OCI-LY1 (cell line): ENCODE measurements at regions not wholly inside any gene's neighbourhood (a gene's known extent, or its start where the extent isn't known, plus 50 kb on each side); places are given as distances from the start of the nearest gene placed in this dataset.

ENCODE experiments used
- EZH2 ChIP-seq: fragments of 200-600 bp; sonication (generic), shearing (Covaris generic); IDR thresholded peaks from 2 replicates; pipeline ENCODE4 v1.8.0; 2017; ENCODE audit warnings: borderline replicate concordance, mixed run types, mild to moderate bottlenecking, antibody characterized with exemption, low read length, moderate library complexity, mixed read lengths
- TF ChIP-seq, protein P1 (sequence below): fragments of 200-600 bp; sonication (generic), shearing (Covaris generic); IDR thresholded peaks from 2 replicates; pipeline ENCODE4 v1.5.1; 2017; ENCODE audit warnings: mild to moderate bottlenecking, antibody characterized with exemption, low read length, moderate library complexity, mixed read lengths

DNA sequence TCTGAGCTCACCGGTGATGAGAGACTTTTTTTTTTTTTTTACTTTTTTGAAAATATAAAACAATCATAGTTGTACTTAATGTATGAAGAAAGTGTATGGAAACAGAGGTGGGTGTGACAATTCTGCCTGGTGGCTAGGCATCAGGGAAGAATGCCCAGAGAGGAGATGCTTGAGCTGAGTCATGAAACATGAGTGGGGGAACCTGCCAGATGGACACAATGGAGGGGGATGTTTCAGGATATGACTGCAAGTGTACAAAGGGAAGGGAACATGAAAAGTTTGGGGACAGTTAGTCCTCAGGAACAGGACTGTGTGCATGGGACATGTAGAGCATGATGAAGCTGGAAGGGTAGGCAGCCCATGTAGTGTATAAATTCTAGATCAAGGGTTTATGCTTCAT, 274.2 kb upstream of the E2F7 start:
- TF ChIP-seq, protein P1, sequence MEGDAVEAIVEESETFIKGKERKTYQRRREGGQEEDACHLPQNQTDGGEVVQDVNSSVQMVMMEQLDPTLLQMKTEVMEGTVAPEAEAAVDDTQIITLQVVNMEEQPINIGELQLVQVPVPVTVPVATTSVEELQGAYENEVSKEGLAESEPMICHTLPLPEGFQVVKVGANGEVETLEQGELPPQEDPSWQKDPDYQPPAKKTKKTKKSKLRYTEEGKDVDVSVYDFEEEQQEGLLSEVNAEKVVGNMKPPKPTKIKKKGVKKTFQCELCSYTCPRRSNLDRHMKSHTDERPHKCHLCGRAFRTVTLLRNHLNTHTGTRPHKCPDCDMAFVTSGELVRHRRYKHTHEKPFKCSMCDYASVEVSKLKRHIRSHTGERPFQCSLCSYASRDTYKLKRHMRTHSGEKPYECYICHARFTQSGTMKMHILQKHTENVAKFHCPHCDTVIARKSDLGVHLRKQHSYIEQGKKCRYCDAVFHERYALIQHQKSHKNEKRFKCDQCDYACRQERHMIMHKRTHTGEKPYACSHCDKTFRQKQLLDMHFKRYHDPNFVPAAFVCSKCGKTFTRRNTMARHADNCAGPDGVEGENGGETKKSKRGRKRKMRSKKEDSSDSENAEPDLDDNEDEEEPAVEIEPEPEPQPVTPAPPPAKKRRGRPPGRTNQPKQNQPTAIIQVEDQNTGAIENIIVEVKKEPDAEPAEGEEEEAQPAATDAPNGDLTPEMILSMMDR, result no peak
- no peak for TF ChIP-seq EZH2
